ENCODE measurements at regions not wholly inside any gene's neighbourhood (a gene's known extent, or its start where the extent isn't known, plus 50 kb on each side); places are given as distances from the start of the nearest gene placed in this dataset.

- no peak for TF ChIP-seq POLR2AphosphoS5 (IDR thresholded peaks at IDR 0.05; ENCODE audit: borderline replicate concordance, low read depth, low read length)
- no peak for TF ChIP-seq EZH2 (IDR thresholded peaks at IDR 0.05)
- no peak for TF ChIP-seq FOXP2 (optimal IDR thresholded peaks at IDR 0.05; ENCODE audit: control extremely low read depth, extremely low read length, insufficient read depth)
Measured at GRCh38 chr1:55876276-55877060, 661.3 kb upstream of the USP24 start.
